ENCODE measurements at regions not wholly inside any gene's neighbourhood (a gene's known extent, or its start where the extent isn't known, plus 50 kb on each side); places are given as distances from the start of the nearest gene placed in this dataset.

DNA sequence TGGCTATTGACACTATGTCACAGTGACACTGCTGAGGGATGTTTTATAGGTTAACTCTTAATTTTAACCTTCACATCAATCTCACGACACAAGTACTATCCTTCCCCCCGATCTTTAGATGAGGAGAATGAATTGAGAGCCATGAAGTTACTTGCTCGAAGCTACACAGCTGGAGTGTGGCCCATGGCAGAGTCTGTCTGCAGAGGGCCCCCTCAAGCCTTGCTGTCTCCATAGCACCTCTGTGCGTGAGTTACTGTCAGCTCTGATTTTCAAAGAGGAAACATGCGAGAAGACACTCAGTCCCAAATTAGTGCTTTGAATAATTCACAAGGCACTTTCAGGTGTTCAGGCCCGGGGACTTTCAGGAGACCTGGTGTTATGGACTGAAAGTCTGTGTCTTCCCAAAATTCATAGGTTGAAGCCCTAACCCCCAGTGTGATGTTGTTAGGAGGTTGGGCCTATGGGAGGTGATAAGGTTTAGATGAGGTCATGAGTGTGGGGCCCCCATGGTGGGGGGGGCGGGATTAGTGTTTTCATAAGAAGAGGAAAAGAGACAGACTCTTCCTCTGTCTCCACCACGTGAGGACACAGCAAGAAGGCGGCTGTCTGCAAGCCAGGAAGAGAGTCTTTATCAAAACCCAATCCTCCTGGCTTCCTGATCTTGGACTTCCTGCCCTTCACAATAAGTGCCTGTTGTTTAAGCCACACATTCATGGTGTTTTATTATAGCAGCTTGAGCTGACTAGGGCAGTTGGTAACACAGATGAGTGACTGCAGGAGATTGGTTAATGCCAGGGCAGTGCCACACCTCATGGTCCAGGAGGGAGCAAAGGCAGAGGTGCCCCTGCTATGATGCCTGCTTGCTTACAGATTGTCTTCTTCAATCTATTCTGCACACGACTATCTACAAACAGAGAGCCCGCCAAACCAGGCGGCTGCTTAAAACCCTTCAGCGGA, 281.8 kb downstream of the HAPSTR1 start:
- Mint-ChIP-seq H3K36me3 (no peaks in the 10 kb centered on the region), H3K27ac (no peak overlapping the region), H3K4me3 (no peak overlapping the region), H3K9me3 (peaks cover 0 to 18% (median 4%) of the 10 kb centered on the region in 11 donors), H3K27me3 (peaks cover 0 to 21% (median 0%) of the 10 kb centered on the region in 5 donors), H3K4me1 (no peaks in the 10 kb centered on the region)
- Histone ChIP-seq H3K27me3 (ENCODE audit: control insufficient read depth in 2 of 2, insufficient read depth in 2 of 2, low read length in 2 of 2) (no peaks in the 10 kb centered on the region), H3K36me3 (ENCODE audit: control insufficient read depth in 2 of 3, insufficient read depth in 3 of 3, low read length in 3 of 3) (no peaks in the 10 kb centered on the region), H3K4me3 (ENCODE audit: low read length) (no peak overlapping the region), H3K9me3 (ENCODE audit: control insufficient read depth in 2 of 3, low read length in 3 of 3) (no peaks in the 10 kb centered on the region), H3K4me1 (ENCODE audit: control insufficient read depth in 2 of 2, insufficient read depth in 2 of 2, low read length in 2 of 2) (no peaks in the 10 kb centered on the region), H3K27ac (ENCODE audit: low read depth, low read length) (no peak overlapping the region)
- ATAC-seq: no peak
- no peak for DNase-seq
- ChIA-PET CTCF (no interaction called here), POLR2A (no interaction called here)
- intact Hi-C loops (cut with micrococcal nuclease): no loop called here

DNA sequence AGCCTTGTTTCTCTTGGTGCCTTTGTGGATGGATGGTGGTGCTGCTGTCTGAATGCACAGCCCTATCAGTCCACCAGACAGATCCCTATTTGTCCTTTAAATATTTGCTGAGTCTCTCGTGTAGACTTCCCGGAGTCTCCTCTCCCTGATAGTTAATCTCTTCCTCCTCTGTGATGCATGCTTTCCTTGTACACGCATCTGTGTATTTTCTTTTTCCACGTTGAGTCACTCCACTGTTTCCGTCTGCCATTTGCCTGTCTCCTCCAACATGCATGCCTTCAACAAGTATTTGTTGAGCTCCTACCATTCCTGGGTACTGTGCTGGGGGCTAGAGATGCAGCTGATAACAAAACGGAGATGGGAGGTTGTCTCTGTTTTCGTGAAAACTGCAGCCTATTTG, 282.6 kb downstream of the HAPSTR1 start:
- Mint-ChIP-seq H3K9me3 (peaks cover 0 to 15% (median 2%) of the 10 kb centered on the region in 11 donors), H3K4me1 (no peaks in the 10 kb centered on the region), H3K36me3 (no peaks in the 10 kb centered on the region), H3K4me3 (no peak overlapping the region), H3K27ac (no peak overlapping the region), H3K27me3 (peaks cover 0 to 27% (median 6%) of the 10 kb centered on the region in 5 donors)
- ATAC-seq (no peak), DNase-seq (no peak)
- Histone ChIP-seq H3K4me3 (ENCODE audit: low read length) (no peak overlapping the region), H3K9me3 (ENCODE audit: control insufficient read depth in 2 of 3, low read length in 3 of 3) (no peaks in the 10 kb centered on the region), H3K27me3 (ENCODE audit: control insufficient read depth in 2 of 2, insufficient read depth in 2 of 2, low read length in 2 of 2) (no peaks in the 10 kb centered on the region), H3K4me1 (ENCODE audit: control insufficient read depth in 2 of 2, insufficient read depth in 2 of 2, low read length in 2 of 2) (no peaks in the 10 kb centered on the region), H3K36me3 (ENCODE audit: control insufficient read depth in 2 of 3, insufficient read depth in 3 of 3, low read length in 3 of 3) (no peaks in the 10 kb centered on the region), H3K27ac (ENCODE audit: low read depth, low read length) (no peak overlapping the region)
- intact Hi-C loops (cut with micrococcal nuclease): no loop called here
- POLR2A ChIA-PET: no interaction called here
- CTCF ChIA-PET: interaction anchor here (0.6 kb wide), 1 partner anchor 22 kb away, joined by 3 read pairs; no protein-coding TSS in a partner anchor

- no peaks in the 10 kb centered on the region for H3K4me1 Mint-ChIP-seq
- Histone ChIP-seq H3K4me3 (ENCODE audit: low read length) (no peak overlapping the region), H3K27ac (ENCODE audit: low read depth, low read length) (no peak overlapping the region), H3K4me1 (ENCODE audit: control insufficient read depth in 2 of 2, insufficient read depth in 2 of 2, low read length in 2 of 2) (no peaks in the 10 kb centered on the region), H3K9me3 (ENCODE audit: control insufficient read depth in 2 of 3, low read length in 3 of 3) (no peaks in the 10 kb centered on the region), H3K36me3 (ENCODE audit: control insufficient read depth in 2 of 3, insufficient read depth in 3 of 3, low read length in 3 of 3) (no peaks in the 10 kb centered on the region), H3K27me3 (ENCODE audit: control insufficient read depth in 2 of 2, insufficient read depth in 2 of 2, low read length in 2 of 2) (no peaks in the 10 kb centered on the region)
- POLR2A ChIA-PET: no interaction called here
- ATAC-seq: no peak
- CTCF ChIA-PET: no interaction called here
- H3K4me3 Mint-ChIP-seq: no peak overlapping the region
- H3K9me3 Mint-ChIP-seq: peaks cover 0 to 23% (median 5%) of the 10 kb centered on the region in 11 donors
- H3K27ac Mint-ChIP-seq: no peak overlapping the region
- peaks cover 0 to 4% (median 0%) of the 10 kb centered on the region in 5 donors for H3K36me3 Mint-ChIP-seq
- peaks cover 0 to 36% (median 8%) of the 10 kb centered on the region in 5 donors for H3K27me3 Mint-ChIP-seq
- intact Hi-C loops (cut with micrococcal nuclease): no loop called here
- DNase-seq: no peak
Measured at GRCh38 chr16:9378876-9379275, 287.4 kb downstream of the HAPSTR1 start.

DNA sequence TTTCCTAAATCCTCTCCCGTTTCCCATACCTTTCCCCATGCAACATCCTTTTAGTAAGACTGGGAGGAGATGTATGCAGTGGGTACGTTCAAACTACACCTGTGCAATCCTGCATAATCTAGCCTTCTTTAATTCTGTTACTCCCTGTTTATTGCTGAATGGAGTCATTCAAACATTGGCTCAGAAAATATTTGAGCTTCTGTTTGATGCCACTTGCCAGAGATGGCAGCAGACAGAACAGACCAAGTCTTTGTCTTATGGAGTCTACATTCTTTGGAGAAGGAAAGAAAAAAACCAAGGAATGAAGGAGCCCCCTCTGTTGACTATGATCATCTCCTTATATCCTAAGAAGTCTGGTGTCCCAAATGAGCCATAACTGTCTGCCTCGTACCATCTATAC, 288.8 kb downstream of the HAPSTR1 start:
- peaks cover 0 to 16% (median 6%) of the 10 kb centered on the region in 11 donors for H3K9me3 Mint-ChIP-seq
- ChIA-PET CTCF (no interaction called here), POLR2A (no interaction called here)
- no peak overlapping the region for H3K27ac Mint-ChIP-seq
- Histone ChIP-seq H3K4me1 (ENCODE audit: control insufficient read depth in 2 of 2, insufficient read depth in 2 of 2, low read length in 2 of 2) (no peaks in the 10 kb centered on the region), H3K27ac (ENCODE audit: low read depth, low read length) (no peak overlapping the region), H3K4me3 (ENCODE audit: low read length) (no peak overlapping the region), H3K9me3 (ENCODE audit: control insufficient read depth in 2 of 3, low read length in 3 of 3) (no peaks in the 10 kb centered on the region), H3K27me3 (ENCODE audit: control insufficient read depth in 2 of 2, insufficient read depth in 2 of 2, low read length in 2 of 2) (no peaks in the 10 kb centered on the region), H3K36me3 (ENCODE audit: control insufficient read depth in 2 of 3, insufficient read depth in 3 of 3, low read length in 3 of 3) (no peaks in the 10 kb centered on the region)
- H3K36me3 Mint-ChIP-seq: peaks cover 0 to 4% (median 0%) of the 10 kb centered on the region in 5 donors
- ATAC-seq: no peak
- no peak for DNase-seq
- no peak overlapping the region for H3K4me3 Mint-ChIP-seq
- H3K4me1 Mint-ChIP-seq: no peaks in the 10 kb centered on the region
- intact Hi-C loops (cut with micrococcal nuclease): no loop called here
- peaks cover 0 to 36% (median 11%) of the 10 kb centered on the region in 5 donors for H3K27me3 Mint-ChIP-seq

GRCh38 chr16:9381399-9381798, 290.0 kb downstream of the HAPSTR1 start:
- Histone ChIP-seq H3K4me1 (ENCODE audit: control insufficient read depth in 2 of 2, insufficient read depth in 2 of 2, low read length in 2 of 2) (no peaks in the 10 kb centered on the region), H3K27ac (ENCODE audit: low read depth, low read length) (no peak overlapping the region), H3K9me3 (ENCODE audit: control insufficient read depth in 2 of 3, low read length in 3 of 3) (no peaks in the 10 kb centered on the region), H3K36me3 (ENCODE audit: control insufficient read depth in 2 of 3, insufficient read depth in 3 of 3, low read length in 3 of 3) (no peaks in the 10 kb centered on the region), H3K4me3 (ENCODE audit: low read length) (no peak overlapping the region), H3K27me3 (ENCODE audit: control insufficient read depth in 2 of 2, insufficient read depth in 2 of 2, low read length in 2 of 2) (no peaks in the 10 kb centered on the region)
- Mint-ChIP-seq H3K27ac (no peak overlapping the region), H3K4me1 (no peaks in the 10 kb centered on the region), H3K4me3 (no peak overlapping the region), H3K36me3 (peaks cover 0 to 8% (median 0%) of the 10 kb centered on the region in 5 donors), H3K27me3 (peaks cover 0 to 42% (median 11%) of the 10 kb centered on the region in 5 donors), H3K9me3 (peaks cover 0 to 22% (median 6%) of the 10 kb centered on the region in 11 donors)
- ChIA-PET CTCF (no interaction called here), POLR2A (no interaction called here)
- ATAC-seq: no peak
- no peak for DNase-seq
- intact Hi-C loops (cut with micrococcal nuclease): no loop called here

DNA sequence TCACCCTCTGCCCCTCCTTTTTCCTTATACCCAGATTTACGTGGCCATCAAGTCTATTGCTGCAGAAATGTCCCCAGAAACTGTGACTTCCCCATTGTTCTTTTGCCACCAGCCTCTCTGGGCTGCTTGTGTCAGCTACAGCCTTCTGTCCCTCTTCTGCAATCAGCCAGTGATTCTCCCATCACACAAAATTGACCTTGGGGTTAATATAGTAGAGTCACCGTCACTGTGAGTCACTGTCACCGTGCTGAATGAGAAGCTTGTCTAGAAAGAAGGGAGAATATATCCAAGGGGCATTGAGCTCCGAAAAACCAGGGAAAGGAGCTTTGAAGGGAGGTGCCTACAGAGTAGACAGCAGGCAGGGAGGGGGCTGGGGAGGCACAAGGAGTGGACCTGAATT, 290.5 kb downstream of the HAPSTR1 start:
- H3K4me1 ChIP-seq (ENCODE audit: control insufficient read depth in 2 of 2, insufficient read depth in 2 of 2, low read length in 2 of 2): no peaks in the 10 kb centered on the region
- H3K27me3 ChIP-seq (ENCODE audit: control insufficient read depth in 2 of 2, insufficient read depth in 2 of 2, low read length in 2 of 2): no peaks in the 10 kb centered on the region
- CTCF ChIA-PET: no interaction called here
- H3K36me3 Mint-ChIP-seq: peaks cover 0 to 8% (median 0%) of the 10 kb centered on the region in 5 donors
- H3K27me3 Mint-ChIP-seq: peaks cover 0 to 40% (median 11%) of the 10 kb centered on the region in 5 donors
- H3K9me3 ChIP-seq (ENCODE audit: control insufficient read depth in 2 of 3, low read length in 3 of 3): no peaks in the 10 kb centered on the region
- no peak overlapping the region for H3K4me3 ChIP-seq (ENCODE audit: low read length)
- H3K4me1 Mint-ChIP-seq: no peaks in the 10 kb centered on the region
- no peak overlapping the region for H3K27ac Mint-ChIP-seq
- DNase-seq: no peak
- POLR2A ChIA-PET: no interaction called here
- H3K36me3 ChIP-seq (ENCODE audit: control insufficient read depth in 2 of 3, insufficient read depth in 3 of 3, low read length in 3 of 3): no peaks in the 10 kb centered on the region
- ATAC-seq: no peak
- intact Hi-C loops (cut with micrococcal nuclease): no loop called here
- no peak overlapping the region for H3K4me3 Mint-ChIP-seq
- H3K9me3 Mint-ChIP-seq: peaks cover 0 to 21% (median 6%) of the 10 kb centered on the region in 11 donors
- H3K27ac ChIP-seq (ENCODE audit: low read depth, low read length): no peak overlapping the region

GRCh38 chr16:9383281-9383680, 291.8 kb downstream of the HAPSTR1 start:
- ATAC-seq (no peak), DNase-seq (no peak)
- H3K27ac Mint-ChIP-seq: no peak overlapping the region
- POLR2A ChIA-PET: no interaction called here
- Histone ChIP-seq H3K27me3 (ENCODE audit: control insufficient read depth in 2 of 2, insufficient read depth in 2 of 2, low read length in 2 of 2) (no peaks in the 10 kb centered on the region), H3K27ac (ENCODE audit: low read depth, low read length) (no peak overlapping the region), H3K36me3 (ENCODE audit: control insufficient read depth in 2 of 3, insufficient read depth in 3 of 3, low read length in 3 of 3) (no peaks in the 10 kb centered on the region), H3K4me3 (ENCODE audit: low read length) (no peak overlapping the region), H3K9me3 (ENCODE audit: control insufficient read depth in 2 of 3, low read length in 3 of 3) (no peaks in the 10 kb centered on the region), H3K4me1 (ENCODE audit: control insufficient read depth in 2 of 2, insufficient read depth in 2 of 2, low read length in 2 of 2) (no peaks in the 10 kb centered on the region)
- CTCF ChIA-PET: interaction anchor here (0.6 kb wide), 1 partner anchor 143 kb away, joined by 3 read pairs; no protein-coding TSS in a partner anchor
- H3K27me3 Mint-ChIP-seq: peaks cover 0 to 27% (median 11%) of the 10 kb centered on the region in 5 donors
- intact Hi-C loops (cut with micrococcal nuclease): no loop called here
- H3K9me3 Mint-ChIP-seq: peaks cover 4 to 30% (median 11%) of the 10 kb centered on the region in 11 donors
- H3K4me3 Mint-ChIP-seq: no peak overlapping the region
- no peaks in the 10 kb centered on the region for H3K4me1 Mint-ChIP-seq
- H3K36me3 Mint-ChIP-seq: peaks cover 0 to 8% (median 3%) of the 10 kb centered on the region in 5 donors
